Suppressor macrophage treated with lipopolysaccharide for 4 hours (primary cell): ENCODE measurements at regions not wholly inside any gene's neighbourhood (a gene's known extent, or its start where the extent isn't known, plus 50 kb on each side); places are given as distances from the start of the nearest gene placed in this dataset.
A peak's percentile ranks its signal among the peaks of the same experiment; 100 is the strongest.
"Not testable (repeated sequence)": the region's sequence is repeated elsewhere in the genome, so short reads cannot be mapped to it uniquely, and the experiment has no call there.

Experiments
- DNase-seq: peaks from one replicate; pipeline ENCODE4 v3.0.0-alpha.2; 2020

GRCh38 chr4:98828801-98829200 is 100.1 kb downstream of the EIF4E start:
- DNase-seq: no peak

- no peak for DNase-seq
Observed at GRCh38 chr4:98827661-98828060, 101.3 kb downstream of the EIF4E start.

GRCh38 chr4:98822144-98822543 is 106.8 kb downstream of the EIF4E start:
- no peak for DNase-seq

GRCh38 chr4:98818116-98818515 is 110.8 kb downstream of the EIF4E start:
- DNase-seq: not testable (repeated sequence)

- no peak for DNase-seq
Observed at GRCh38 chr4:98816816-98817215, 112.1 kb downstream of the EIF4E start.

GRCh38 chr4:98816386-98816785 is 112.5 kb downstream of the EIF4E start:
- no peak for DNase-seq

- no peak for DNase-seq
Observed at GRCh38 chr4:98804403-98804802, 124.5 kb downstream of the EIF4E start.

GRCh38 chr4:98803251-98803650 is 125.7 kb downstream of the EIF4E start:
- DNase-seq: no peak

GRCh38 chr4:98802770-98803198 is 126.1 kb downstream of the EIF4E start:
- no peak for DNase-seq

GRCh38 chr4:98801259-98801725 is 127.6 kb downstream of the EIF4E start:
- DNase-seq: no peak

GRCh38 chr4:98796991-98797390 is 131.9 kb downstream of the EIF4E start:
- no peak for DNase-seq

GRCh38 chr4:98794565-98795205 is 134.2 kb downstream of the EIF4E start:
- DNase-seq: peak; percentile 29

GRCh38 chr4:98793658-98794057 is 135.2 kb upstream of the TSPAN5 start:
- DNase-seq: no peak

GRCh38 chr4:98786866-98787265 is 128.5 kb upstream of the TSPAN5 start:
- no peak for DNase-seq

GRCh38 chr4:98784947-98785706 is 126.7 kb upstream of the TSPAN5 start:
- no peak for DNase-seq

- no peak for DNase-seq
Observed at GRCh38 chr4:98781641-98782357, 123.4 kb upstream of the TSPAN5 start.

GRCh38 chr4:98780926-98781325 is 122.5 kb upstream of the TSPAN5 start:
- DNase-seq: no peak

GRCh38 chr4:98779088-98779487 is 120.7 kb upstream of the TSPAN5 start:
- no peak for DNase-seq

- no peak for DNase-seq
Observed at GRCh38 chr4:98778206-98778605, 119.8 kb upstream of the TSPAN5 start.

GRCh38 chr4:98775672-98776071 is 117.3 kb upstream of the TSPAN5 start:
- DNase-seq: no peak

GRCh38 chr4:98773638-98774037 is 115.2 kb upstream of the TSPAN5 start:
- no peak for DNase-seq

GRCh38 chr4:98771959-98772632 is 113.7 kb upstream of the TSPAN5 start:
- DNase-seq: no peak

GRCh38 chr4:98765771-98766170 is 107.4 kb upstream of the TSPAN5 start:
- DNase-seq: no peak
